Fibroblast of skin of right quadriceps (primary cell): ENCODE measurements at regions not wholly inside any gene's neighbourhood (a gene's known extent, or its start where the extent isn't known, plus 50 kb on each side); places are given as distances from the start of the nearest gene placed in this dataset.
"Not testable (repeated sequence)": the region's sequence is repeated elsewhere in the genome, so short reads cannot be mapped to it uniquely, and the experiment has no call there.

Experiments used
- DNase-seq: peaks from one replicate; pipeline ENCODE4 v3.0.0-alpha.2; 2013

GRCh38 chr2:207216457-207216856 is 50.7 kb upstream of the KLF7 start:
- DNase-seq: no peak

DNA sequence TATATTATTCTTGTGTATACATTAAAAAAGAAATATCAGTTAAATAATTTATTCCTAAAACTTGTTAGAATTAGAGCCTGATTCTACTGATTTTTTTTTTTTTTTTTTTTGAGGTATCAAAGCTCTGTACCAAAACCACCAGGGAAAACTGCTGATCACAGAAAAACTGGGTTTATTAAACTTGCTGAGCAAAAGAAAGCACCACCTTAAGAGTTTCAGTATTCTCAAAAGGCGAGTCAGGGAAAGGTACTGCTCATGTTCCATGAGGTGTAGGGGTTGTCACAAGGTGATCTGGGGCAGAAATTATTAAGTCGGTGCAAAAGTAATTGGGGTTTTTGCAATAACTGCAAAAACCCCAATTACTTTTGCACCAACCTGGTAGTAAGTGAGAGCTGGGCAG is 51.7 kb upstream of the KLF7 start:
- DNase-seq: no peak

DNA sequence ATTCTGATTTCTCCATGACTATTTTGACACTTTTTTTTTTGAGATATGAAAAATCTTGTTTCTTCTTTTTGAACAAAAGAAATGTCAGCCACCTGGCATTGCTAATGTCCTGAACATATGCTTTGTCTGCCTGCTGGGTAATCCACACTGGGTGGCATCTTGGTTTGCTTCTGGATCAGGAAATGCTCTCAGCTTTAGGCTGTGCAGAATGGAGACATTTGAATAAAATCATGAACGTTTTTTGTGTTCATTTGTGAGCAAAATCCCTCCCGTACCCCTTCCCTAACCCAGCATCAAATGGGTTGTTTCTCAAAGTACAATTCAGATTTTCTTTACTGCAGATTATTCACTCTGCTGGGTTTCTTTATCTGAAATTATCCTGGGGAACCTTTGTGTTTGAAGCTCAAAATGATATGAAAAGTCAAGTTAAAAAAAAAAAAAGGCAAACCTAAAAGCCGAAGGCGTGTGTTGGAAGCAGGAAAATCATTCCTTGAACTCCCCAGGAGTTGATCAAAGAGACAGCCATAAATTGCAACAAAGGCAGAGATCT is 53.4 kb upstream of the KLF7 start:
- DNase-seq: no peak

DNA sequence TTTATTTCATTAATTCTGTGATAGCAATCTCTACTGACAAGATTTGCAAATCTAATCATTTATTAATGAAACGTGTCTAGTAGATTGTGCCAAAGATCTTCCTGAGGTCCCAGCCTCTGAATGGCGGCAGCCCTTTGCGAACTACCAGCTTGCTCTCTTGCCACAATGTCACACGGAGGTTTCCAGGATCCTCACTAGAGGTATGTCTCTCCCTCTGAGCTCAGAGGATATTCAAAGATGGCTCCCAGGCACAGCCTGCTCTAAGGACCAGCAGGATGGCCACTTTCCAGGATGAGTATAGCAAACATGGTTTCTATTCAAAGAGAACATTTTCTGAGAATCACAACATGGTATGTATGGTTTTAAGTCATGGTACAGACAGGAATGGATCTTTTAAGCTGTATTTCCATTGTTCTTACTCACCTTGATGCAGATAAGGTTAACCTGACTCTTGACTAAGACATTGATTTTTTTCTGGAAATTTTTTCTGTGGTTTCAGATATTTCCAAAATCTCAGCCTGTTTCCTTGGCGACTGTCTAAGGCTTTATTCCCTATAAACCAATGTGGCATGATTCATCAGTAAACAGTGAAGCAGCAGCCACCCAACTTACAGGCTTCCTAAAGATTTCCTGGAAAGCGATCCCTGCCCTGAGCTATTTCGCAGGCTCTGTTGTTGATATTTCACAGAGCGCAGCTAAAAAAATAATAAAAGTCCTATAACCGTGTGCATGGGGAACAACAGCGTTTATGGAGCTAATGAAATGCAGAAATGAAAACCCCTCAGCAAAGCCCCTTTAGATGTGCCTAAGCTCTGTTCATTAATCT is 54.1 kb upstream of the KLF7 start:
- DNase-seq: peak; percentile 88

DNA sequence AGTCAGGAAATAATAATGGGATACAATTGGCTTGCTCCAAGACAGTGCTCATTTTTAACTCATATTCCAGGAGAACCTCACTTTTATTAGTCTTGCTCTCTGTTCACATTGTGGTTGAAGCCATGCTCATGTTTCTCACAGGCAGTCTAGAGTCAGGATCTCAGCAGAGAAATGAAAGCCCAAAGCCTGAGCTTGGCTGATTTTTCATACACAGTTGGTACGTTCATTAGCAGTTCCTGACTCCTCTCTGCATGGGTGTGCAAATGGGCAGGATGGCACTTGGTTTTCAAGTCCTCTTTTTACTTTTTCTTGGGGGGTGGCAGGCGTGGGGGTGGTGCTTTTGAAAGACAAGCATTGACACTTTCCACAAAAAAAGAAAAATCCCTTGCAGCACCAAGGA is 56.0 kb upstream of the KLF7 start:
- no peak for DNase-seq

- peak; percentile 87 for DNase-seq
Measured at GRCh38 chr2:207223051-207223450, 57.3 kb upstream of the KLF7 start.

DNA sequence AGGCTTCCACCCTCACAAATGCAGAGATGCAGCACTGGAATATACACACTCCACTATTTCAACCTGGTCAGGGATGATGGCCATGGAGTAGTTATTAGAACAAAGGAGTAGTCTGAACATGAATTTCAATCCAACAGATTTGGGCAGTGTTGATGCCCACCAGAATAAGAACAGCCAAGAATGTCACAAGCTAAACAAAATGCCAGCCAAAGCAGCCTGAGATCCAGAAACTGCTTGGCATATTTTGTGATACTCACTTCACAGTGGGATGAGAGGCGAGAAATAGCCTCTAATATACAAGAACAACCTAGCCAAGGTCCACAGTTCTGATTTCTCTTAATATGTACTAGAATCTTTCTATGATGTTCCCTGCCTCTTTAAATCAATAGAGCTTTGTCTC is 58.6 kb upstream of the KLF7 start:
- no peak for DNase-seq

DNA sequence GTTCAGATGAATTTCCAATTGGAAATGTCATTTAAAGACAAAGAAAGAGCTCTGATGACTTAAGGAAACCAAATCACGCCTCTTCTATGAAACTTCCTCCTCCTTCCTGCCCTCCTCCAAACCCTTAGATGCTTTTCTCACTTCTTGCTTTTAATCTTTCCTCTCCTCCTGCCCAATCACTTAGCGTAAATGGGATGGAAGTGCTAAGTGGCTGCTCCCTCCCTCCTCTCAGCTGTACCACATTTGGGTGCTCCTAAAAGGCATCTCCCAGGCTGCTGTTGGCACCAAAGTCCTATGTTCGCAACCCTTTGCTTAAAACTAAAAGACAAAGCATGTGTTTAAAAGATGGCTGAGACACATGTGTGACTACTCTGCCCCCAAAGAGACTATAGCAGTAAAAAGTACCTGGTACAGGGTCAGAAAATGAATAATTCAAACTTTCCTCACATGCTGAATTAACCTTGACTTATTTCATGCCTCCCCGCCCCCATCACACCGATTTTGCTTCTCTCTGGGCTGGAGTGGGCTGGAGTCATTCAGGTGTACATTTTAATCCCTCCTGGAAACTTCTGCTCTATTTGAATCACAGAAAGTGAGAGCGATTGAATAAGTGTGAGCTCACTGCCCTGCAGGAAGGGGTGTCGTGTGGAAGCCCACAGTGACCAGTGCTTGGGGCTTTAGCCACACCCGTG is 59.2 kb upstream of the KLF7 start:
- DNase-seq: no peak

DNA sequence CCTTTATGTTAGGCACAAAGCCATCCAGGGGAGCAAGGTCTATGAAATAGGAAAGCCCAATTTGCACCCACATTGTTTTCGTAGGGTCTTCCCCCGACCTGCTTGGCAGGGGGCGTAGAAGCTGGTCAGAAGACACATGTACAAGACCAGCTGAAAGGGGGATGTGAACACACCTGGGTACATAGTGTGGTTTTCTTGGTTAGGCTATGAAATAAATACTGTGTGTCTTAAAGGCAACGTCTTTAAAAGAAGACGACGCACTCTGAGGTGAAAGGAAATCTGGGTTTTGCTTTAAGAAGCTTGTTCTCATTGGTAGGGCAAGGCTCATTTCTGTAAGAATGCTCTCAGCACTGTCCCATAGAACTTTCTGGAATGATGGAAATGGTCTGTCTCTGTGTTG is 60.0 kb upstream of the KLF7 start:
- no peak for DNase-seq

DNA sequence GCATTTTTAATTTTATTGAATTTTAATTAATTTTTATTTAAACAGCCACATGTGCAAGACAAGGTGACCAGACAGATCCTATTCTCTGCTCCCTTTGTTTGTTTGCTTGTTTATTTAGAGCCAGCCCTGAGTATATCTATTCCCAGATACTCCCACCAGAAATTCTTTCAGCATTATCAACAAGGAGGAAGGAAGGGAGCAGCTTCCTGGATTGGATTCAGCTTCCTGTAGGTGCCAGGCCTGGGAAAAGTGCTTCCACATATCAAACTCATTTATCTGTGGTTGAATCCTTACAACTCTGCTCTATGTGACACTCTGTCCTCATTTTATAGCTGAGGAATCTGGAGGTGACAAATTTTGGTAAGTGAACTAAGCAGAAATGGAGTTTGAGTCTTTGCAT is 60.5 kb upstream of the KLF7 start:
- DNase-seq: no peak

DNA sequence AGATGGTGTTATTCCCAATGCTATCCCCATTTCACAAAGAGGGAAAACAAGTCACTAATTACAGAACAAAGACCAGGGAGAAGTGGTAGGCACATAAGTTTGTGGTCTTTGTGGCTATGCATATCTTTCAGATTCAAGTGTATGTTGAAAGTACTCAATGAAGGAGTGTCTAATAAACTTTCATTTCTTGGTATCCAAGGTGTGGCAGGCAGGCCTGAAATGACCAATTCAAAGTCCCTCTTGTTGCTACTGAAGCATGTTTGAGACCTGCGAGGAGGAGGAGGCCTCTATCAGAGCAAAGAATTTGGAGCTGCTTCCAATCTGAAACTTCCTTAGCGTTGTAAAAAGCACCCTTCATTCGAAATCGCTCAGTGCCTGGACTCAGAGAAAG is 60.9 kb upstream of the KLF7 start:
- no peak for DNase-seq

GRCh38 chr2:207227062-207227748 is 61.5 kb upstream of the KLF7 start:
- peak; percentile 40 for DNase-seq

GRCh38 chr2:207227749-207228145 is 62.0 kb upstream of the KLF7 start:
- no peak for DNase-seq

GRCh38 chr2:207228402-207228801 is 62.7 kb upstream of the KLF7 start:
- DNase-seq: no peak

DNA sequence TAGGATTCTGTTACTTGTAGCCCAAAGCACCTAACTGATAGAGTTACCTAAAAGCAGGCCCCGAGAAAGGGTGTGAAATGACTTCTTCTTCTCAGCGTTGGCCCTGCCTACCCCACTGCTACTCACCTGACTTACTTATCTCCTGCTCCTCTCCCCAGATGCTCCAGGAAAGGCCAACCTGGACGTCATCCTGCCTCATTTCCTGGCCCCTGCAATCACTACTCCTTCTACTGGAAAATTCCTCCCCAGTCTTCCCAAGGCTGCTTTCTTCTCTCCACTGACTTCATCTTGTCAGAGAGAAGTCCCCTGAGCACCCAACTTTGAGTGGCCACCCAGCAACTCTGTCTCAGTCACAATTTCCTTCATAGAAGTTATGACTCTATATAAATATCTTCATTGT is 63.4 kb upstream of the KLF7 start:
- no peak for DNase-seq

GRCh38 chr2:207230261-207231105 is 64.7 kb upstream of the KLF7 start:
- DNase-seq: no peak

DNA sequence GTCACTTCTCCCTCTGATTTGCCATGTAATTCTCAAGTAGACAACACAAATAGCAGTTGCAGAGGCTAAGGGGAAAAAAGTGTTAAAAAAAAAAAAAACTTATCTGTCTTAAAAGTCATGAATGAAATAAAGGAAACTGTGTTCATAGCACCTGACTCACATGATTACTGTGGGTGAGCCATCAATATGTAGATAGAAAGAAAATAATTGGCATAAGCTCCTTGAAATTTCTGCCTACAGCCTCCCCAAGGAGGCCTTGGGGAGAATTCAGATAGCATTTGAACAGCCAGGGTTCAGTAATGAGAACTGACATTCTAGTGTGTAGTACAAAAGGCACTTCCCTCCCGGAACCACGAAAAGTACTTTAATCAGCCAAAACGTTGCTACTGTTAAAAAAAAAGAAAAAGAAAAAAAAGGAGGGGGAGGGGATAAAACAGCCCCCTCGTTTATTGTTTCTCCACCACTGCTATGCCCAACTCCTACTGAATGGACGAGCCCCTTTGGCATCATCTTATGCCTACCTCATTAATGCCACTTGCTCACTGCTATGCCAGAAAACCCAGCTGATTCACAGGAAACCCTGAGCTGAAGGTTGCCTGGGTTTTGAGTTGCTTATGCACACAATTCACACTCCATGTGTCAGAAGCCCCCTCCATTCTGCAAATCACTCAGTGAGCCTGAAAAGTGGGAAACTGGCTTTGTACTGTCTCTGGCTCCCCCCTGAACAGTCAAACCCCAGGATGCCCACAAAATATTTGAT is 65.5 kb upstream of the KLF7 start:
- peak; percentile 50 for DNase-seq

GRCh38 chr2:207231967-207232366 is 66.2 kb upstream of the KLF7 start:
- peak; percentile 94 for DNase-seq

GRCh38 chr2:207233141-207233540 is 67.4 kb upstream of the KLF7 start:
- not testable (repeated sequence) for DNase-seq

DNA sequence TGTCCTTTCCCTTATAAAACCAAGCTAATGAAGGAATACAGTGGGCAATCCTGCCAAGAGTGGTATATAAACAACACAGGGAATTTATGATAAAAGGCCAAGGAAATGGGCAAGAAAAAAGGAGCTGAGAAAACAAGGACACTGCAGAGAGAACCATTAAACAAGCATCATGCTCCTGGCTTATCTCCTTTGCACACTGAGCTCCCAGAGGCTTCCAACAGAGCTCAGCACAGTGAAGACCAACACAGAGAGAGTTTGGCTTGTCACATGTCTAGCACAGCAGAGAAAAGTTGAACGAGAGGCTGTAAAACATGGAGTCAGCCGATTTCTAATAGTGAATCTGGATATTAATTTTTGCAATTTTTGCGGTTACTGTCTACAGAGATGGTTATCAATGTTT is 68.0 kb upstream of the KLF7 start:
- no peak for DNase-seq

GRCh38 chr2:207235621-207236020 is 69.9 kb upstream of the KLF7 start:
- no peak for DNase-seq
